ENCODE measurements at regions not wholly inside any gene's neighbourhood (a gene's known extent, or its start where the extent isn't known, plus 50 kb on each side); places are given as distances from the start of the nearest gene placed in this dataset.
A peak's percentile ranks its signal among the peaks of the same experiment; 100 is the strongest.

- no peak overlapping the region for H3K9ac ChIP-seq (ENCODE audit: low read depth in 1 of 2, low read length in 2 of 2)
- 88% methylated on average over 5 of the region's 5 CpGs for WGBS
- TF ChIP-seq TAF1 (conservative IDR thresholded peaks at IDR 0.05) (no peak), FOXA2 (IDR thresholded peaks at IDR 0.05) (no peak), CTCF (IDR thresholded peaks at IDR 0.05; ENCODE audit: low read depth, low read length, missing input control) (no peak), MAX (IDR thresholded peaks at IDR 0.05) (no peak), SP1 (IDR thresholded peaks at IDR 0.05) (no peak), ATF3 (IDR thresholded peaks at IDR 0.05) (no peak), GABPA (IDR thresholded peaks at IDR 0.05 in 1 of 2, conservative IDR thresholded peaks at IDR 0.05 in 1 of 2) (no peak), RAD21 (IDR thresholded peaks at IDR 0.05) (no peak), REST (IDR thresholded peaks at IDR 0.05) (no peak), JUND (IDR thresholded peaks at IDR 0.05) (no peak), RXRA (IDR thresholded peaks at IDR 0.05) (no peak), HNF4A (conservative IDR thresholded peaks at IDR 0.05) (no peak), YY1 (IDR thresholded peaks at IDR 0.05) (no peak), EGR1 (IDR thresholded peaks at IDR 0.05; ENCODE audit: low read depth in 2 of 2) (no peak), ZBTB33 (IDR thresholded peaks at IDR 0.05) (no peak), NR2F2 (IDR thresholded peaks at IDR 0.05) (no peak), HNF4G (IDR thresholded peaks at IDR 0.05) (no peak), FOXA1 (IDR thresholded peaks at IDR 0.05) (no peak)
- no peaks in the 10 kb centered on the region for H3K4me1 ChIP-seq (ENCODE audit: control insufficient read depth in 4 of 4, insufficient read depth in 4 of 4, low read length in 3 of 4)
- no peaks in the 10 kb centered on the region for H3K9me3 ChIP-seq (ENCODE audit: control insufficient read depth in 4 of 4, low read length in 3 of 4)
- peak; percentile 5 for DNase-seq (ENCODE audit: low spot score)
- no peak overlapping the region for H3K27ac ChIP-seq (ENCODE audit: low read depth in 1 of 2, low read length in 2 of 2)
- no peaks in the 10 kb centered on the region for H3K36me3 ChIP-seq (ENCODE audit: control insufficient read depth in 4 of 4, insufficient read depth in 3 of 4, low read depth in 1 of 4, low read length in 3 of 4)
- no peaks in the 10 kb centered on the region for H3K27me3 ChIP-seq (ENCODE audit: control insufficient read depth in 4 of 4, insufficient read depth in 4 of 4, low read length in 3 of 4)
- H3K4me3 ChIP-seq (ENCODE audit: low read depth in 1 of 3, low read length in 3 of 3) = no peak overlapping the region
Measured at GRCh38 chr1:34682452-34683223, 72.2 kb upstream of the GJB5 start.

All from liver (tissue), 8 donors.